Tibial nerve (tissue), 4 donors: ENCODE measurements at regions not wholly inside any gene's neighbourhood (a gene's known extent, or its start where the extent isn't known, plus 50 kb on each side); places are given as distances from the start of the nearest gene placed in this dataset.

Experiments used
- DNase-seq, 2 donors: peaks; one replicate each; pipeline ENCODE4 v3.0.0-alpha.2; 2019; ENCODE audit warnings: low spot score in 2 of 2
- H3K27ac ChIP-seq, 4 donors: fragments of 200-600 bp; sonication (generic) in 3 of 4; one replicate each; pipeline ENCODE4 v1.5.1; 2017 to 2019; ENCODE audit warnings: mild to moderate bottlenecking in 1 of 4
- H3K27me3 ChIP-seq, 2 donors: fragments of 200-600 bp; sonication (generic) in 1 of 2; one replicate each; pipeline versions ENCODE4 v1.5.1 to v1.6.0; 2017 to 2019
- H3K36me3 ChIP-seq, 3 donors: fragments of 200-600 bp; sonication (generic); one replicate each; pipeline ENCODE4 v1.5.1; 2018 to 2019
- H3K4me1 ChIP-seq, 4 donors: fragments of 200-600 bp; sonication (generic) in 3 of 4; one replicate each; pipeline ENCODE4 v1.5.1; 2017 to 2019
- H3K4me3 ChIP-seq, 4 donors: fragments of 200-600 bp; sonication (generic) in 3 of 4; one replicate each; pipeline ENCODE4 v1.5.1; 2017 to 2019; ENCODE audit warnings: mild to moderate bottlenecking in 1 of 4, moderate library complexity in 1 of 4
- H3K9me3 ChIP-seq, 4 donors: fragments of 200-600 bp; sonication (generic) in 3 of 4; one replicate each; pipeline ENCODE4 v1.5.1; 2017 to 2019
- EP300 ChIP-seq, 2 donors: sonication (generic); formaldehyde crosslinking; IDR thresholded peaks; one replicate each; pipeline ENCODE4 v1.6.1; 2017; ENCODE audit warnings: antibody characterized with exemption in 2 of 2, mild to moderate bottlenecking in 1 of 2
- POLR2A ChIP-seq, 2 donors: fragments of 450-650 bp; IDR thresholded peaks; one replicate each; pipeline ENCODE4 v1.6.1; 2017; ENCODE audit warnings: antibody characterized with exemption in 2 of 2, mild to moderate bottlenecking in 2 of 2, moderate library complexity in 2 of 2
- WGBS, 2 donors: methylation state at CpG; one replicate each; pipeline ENCODE4 v1.1.5; 2018; 5-methylcytosine and 5-hydroxymethylcytosine counted together
- TF ChIP-seq, protein P1 (sequence below), 5 experiments: fragments of 200-600 bp in 3 of 5; fragments of 450-650 bp in 2 of 5; sonication (generic) in 3 of 5; IDR thresholded peaks; one replicate each; pipeline ENCODE4 v1.5.1; 2016 to 2019; ENCODE audit warnings: antibody characterized with exemption in 5 of 5, mild to moderate bottlenecking in 3 of 5, moderate library complexity in 2 of 5

DNA sequence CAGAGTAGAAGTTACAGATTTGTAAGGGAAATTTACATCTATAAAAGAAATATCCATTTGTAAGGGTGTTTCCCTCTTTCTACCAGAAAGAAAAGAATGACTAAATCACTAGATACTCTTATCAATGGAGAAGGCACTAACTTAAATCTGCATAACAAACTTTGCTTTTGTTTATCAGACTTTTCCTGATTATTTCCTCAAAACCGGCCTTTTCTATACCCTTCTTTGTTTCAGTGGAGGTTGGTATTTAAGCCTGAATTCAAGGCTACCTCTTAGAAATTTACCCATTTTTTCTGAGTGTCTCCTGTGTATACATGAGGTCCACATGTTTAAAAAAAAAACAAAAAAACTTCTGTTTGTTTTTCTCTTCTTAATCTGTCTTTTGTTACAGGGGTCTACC, 80.4 kb upstream of the GRPR start:
- Histone ChIP-seq H3K4me3 (no peak overlapping the region), H3K27me3 (no peaks in the 10 kb centered on the region), H3K9me3 (no peaks in the 10 kb centered on the region), H3K27ac (no peak overlapping the region), H3K36me3 (no peaks in the 10 kb centered on the region), H3K4me1 (no peaks in the 10 kb centered on the region)
- WGBS, 2 donors: 21 to 33% methylated on average over 1 of the region's 1 CpG
- TF ChIP-seq, protein P1, sequence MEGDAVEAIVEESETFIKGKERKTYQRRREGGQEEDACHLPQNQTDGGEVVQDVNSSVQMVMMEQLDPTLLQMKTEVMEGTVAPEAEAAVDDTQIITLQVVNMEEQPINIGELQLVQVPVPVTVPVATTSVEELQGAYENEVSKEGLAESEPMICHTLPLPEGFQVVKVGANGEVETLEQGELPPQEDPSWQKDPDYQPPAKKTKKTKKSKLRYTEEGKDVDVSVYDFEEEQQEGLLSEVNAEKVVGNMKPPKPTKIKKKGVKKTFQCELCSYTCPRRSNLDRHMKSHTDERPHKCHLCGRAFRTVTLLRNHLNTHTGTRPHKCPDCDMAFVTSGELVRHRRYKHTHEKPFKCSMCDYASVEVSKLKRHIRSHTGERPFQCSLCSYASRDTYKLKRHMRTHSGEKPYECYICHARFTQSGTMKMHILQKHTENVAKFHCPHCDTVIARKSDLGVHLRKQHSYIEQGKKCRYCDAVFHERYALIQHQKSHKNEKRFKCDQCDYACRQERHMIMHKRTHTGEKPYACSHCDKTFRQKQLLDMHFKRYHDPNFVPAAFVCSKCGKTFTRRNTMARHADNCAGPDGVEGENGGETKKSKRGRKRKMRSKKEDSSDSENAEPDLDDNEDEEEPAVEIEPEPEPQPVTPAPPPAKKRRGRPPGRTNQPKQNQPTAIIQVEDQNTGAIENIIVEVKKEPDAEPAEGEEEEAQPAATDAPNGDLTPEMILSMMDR (IDR thresholded peaks at IDR 0.05): no peak
- TF ChIP-seq POLR2A (IDR thresholded peaks at IDR 0.05) (no peak), EP300 (IDR thresholded peaks at IDR 0.05) (no peak)
- no peak for DNase-seq

DNA sequence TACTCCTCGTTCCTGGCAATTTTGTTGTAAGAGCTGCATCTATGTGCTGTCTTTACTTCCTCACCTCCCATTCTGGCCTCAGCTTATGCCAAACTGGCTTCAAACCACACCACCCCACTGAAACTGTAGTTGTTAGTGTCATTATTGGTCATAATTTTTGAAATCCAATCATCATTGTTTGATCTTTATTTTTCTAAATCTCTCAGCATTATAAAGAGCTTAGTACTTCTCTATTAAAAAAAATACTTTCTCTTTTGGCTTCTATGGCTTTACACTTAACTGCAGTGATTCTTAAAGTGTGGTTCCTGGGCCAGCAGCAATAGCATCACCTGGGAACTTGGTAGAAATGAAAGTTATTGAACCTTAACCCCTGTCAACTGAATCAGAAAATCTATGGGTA, 83.5 kb upstream of the GRPR start:
- H3K4me1 ChIP-seq: no peaks in the 10 kb centered on the region
- DNase-seq: no peak
- no peaks in the 10 kb centered on the region for H3K9me3 ChIP-seq
- 77 to 78% methylated on average over 1 of the region's 1 CpG for WGBS, 2 donors
- H3K27ac ChIP-seq: no peak overlapping the region
- H3K4me3 ChIP-seq: no peak overlapping the region
- TF ChIP-seq EP300 (IDR thresholded peaks at IDR 0.05) (no peak), POLR2A (IDR thresholded peaks at IDR 0.05) (no peak)
- TF ChIP-seq, protein P1 (IDR thresholded peaks at IDR 0.05): no peak
- H3K27me3 ChIP-seq: no peaks in the 10 kb centered on the region
- no peaks in the 10 kb centered on the region for H3K36me3 ChIP-seq

DNA sequence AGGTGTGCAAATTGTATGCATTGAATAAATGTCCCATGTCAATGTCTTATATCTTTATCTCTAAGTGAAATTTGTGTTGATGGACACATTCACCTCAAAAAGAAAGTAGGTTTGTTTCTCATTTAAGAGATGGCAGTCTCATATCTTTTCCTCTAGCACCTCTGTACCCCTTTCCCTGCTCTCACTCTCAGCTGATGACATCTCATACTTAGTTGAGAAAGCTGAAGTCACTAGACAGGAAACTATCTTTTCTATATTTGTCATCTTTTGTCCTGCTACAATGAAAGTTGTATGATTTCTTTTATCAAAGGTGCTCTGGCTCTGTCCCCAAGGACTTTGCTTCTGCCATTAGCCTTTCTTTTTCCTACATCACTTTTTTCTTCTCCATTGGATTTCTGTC, 84.0 kb upstream of the GRPR start:
- Histone ChIP-seq H3K9me3 (no peaks in the 10 kb centered on the region), H3K27me3 (no peaks in the 10 kb centered on the region), H3K36me3 (no peaks in the 10 kb centered on the region), H3K27ac (no peak overlapping the region), H3K4me1 (no peaks in the 10 kb centered on the region), H3K4me3 (no peak overlapping the region)
- TF ChIP-seq POLR2A (IDR thresholded peaks at IDR 0.05): no peak
- TF ChIP-seq EP300 (IDR thresholded peaks at IDR 0.05): no peak
- TF ChIP-seq, protein P1 (IDR thresholded peaks at IDR 0.05): no peak
- no peak for DNase-seq

DNA sequence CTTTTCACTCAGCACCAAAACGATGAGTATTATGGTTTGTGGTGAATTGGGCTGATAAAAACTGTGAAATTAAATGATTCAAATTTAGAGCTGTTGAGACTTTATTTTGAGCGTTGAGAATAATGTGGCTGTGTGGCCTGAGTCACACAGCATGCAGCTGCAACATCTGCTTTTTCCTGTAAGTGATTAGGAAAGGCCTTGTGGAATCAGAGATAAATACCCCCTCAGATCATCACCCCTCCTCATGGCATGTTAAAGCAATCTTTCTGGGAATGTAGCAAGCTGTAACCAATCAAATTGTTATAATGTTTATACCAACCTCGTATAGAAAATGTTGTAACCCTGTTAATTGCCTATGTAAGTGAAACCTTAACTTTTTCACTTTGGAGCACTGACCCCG, 90.0 kb upstream of the GRPR start:
- no peaks in the 10 kb centered on the region for H3K36me3 ChIP-seq
- TF ChIP-seq EP300 (IDR thresholded peaks at IDR 0.05): no peak
- no peak for TF ChIP-seq POLR2A (IDR thresholded peaks at IDR 0.05)
- TF ChIP-seq, protein P1 (IDR thresholded peaks at IDR 0.05): no peak
- H3K27ac ChIP-seq: no peak overlapping the region
- H3K9me3 ChIP-seq: no peaks in the 10 kb centered on the region
- DNase-seq: no peak
- no peaks in the 10 kb centered on the region for H3K27me3 ChIP-seq
- H3K4me1 ChIP-seq: no peaks in the 10 kb centered on the region
- 56 to 61% methylated on average over 4 of the region's 4 CpGs for WGBS, 2 donors
- no peak overlapping the region for H3K4me3 ChIP-seq

DNA sequence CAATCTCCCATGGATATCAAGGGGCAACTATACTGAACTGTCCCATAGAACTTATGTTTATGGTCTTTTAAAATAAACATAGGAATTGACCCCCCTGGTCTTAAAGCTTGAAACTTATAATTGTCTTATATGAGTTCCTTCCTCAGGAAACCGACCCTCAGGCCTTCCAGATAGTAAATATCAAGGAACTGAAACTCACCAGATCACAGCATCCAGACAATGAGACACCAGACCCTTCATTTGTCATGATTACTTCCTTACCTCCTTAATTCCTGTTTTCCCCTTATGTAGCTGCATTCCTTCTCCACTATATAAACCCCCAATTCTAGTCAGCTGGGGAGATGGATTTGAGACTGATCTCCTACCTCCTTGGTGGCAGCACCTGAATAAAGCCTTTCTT, 94.8 kb upstream of the GRPR start:
- Histone ChIP-seq H3K4me3 (no peak overlapping the region), H3K27me3 (no peaks in the 10 kb centered on the region), H3K36me3 (no peaks in the 10 kb centered on the region), H3K27ac (no peak overlapping the region), H3K4me1 (no peaks in the 10 kb centered on the region), H3K9me3 (no peaks in the 10 kb centered on the region)
- no peak for DNase-seq
- TF ChIP-seq EP300 (IDR thresholded peaks at IDR 0.05): no peak
- no peak for TF ChIP-seq POLR2A (IDR thresholded peaks at IDR 0.05)
- TF ChIP-seq, protein P1 (IDR thresholded peaks at IDR 0.05): no peak
- WGBS, 2 donors: 50 to 53% methylated on average over 1 of the region's 1 CpG
